Activated CD8-positive, alpha-beta memory T cell treated with anti-CD3 and anti-CD28 coated beads for 24 hours (primary cell): ENCODE measurements at regions not wholly inside any gene's neighbourhood (a gene's known extent, or its start where the extent isn't known, plus 50 kb on each side); places are given as distances from the start of the nearest gene placed in this dataset.
"Not testable (repeated sequence)": the region's sequence is repeated elsewhere in the genome, so short reads cannot be mapped to it uniquely, and the experiment has no call there.

Experiments
- DNase-seq: peaks from one replicate; pipeline ENCODE4 v3.0.0-alpha.2; 2020

GRCh38 chr2:47728551-47728950, 54.4 kb upstream of the MSH6 start:
- no peak for DNase-seq

GRCh38 chr2:47727956-47728355, 55.0 kb upstream of the MSH6 start:
- no peak for DNase-seq

GRCh38 chr2:47726978-47727377, 56.0 kb upstream of the MSH6 start:
- not testable (repeated sequence) for DNase-seq

GRCh38 chr2:47725808-47726207, 57.1 kb upstream of the MSH6 start:
- no peak for DNase-seq

- no peak for DNase-seq
These were observed 58.5 kb upstream of the MSH6 start for GRCh38 chr2:47724221-47724981.

GRCh38 chr2:47721296-47721695, 61.6 kb upstream of the MSH6 start:
- no peak for DNase-seq

GRCh38 chr2:47720559-47720958, 62.4 kb upstream of the MSH6 start:
- DNase-seq, result no peak

GRCh38 chr2:47720036-47720435, 62.9 kb upstream of the MSH6 start:
- DNase-seq, result no peak

GRCh38 chr2:47719099-47719498, 63.8 kb upstream of the MSH6 start:
- DNase-seq, result no peak

- not testable (repeated sequence) for DNase-seq
These were observed 66.6 kb upstream of the MSH6 start for GRCh38 chr2:47716307-47716706.

GRCh38 chr2:47715552-47715951, 67.4 kb upstream of the MSH6 start:
- no peak for DNase-seq

- no peak for DNase-seq
These were observed 74.0 kb upstream of the MSH6 start for GRCh38 chr2:47708801-47709499.

GRCh38 chr2:47704287-47704686, 78.7 kb upstream of the MSH6 start:
- DNase-seq, result no peak

- DNase-seq, result no peak
These were observed 83.3 kb upstream of the MSH6 start for GRCh38 chr2:47699533-47700215.

GRCh38 chr2:47698436-47698972, 84.4 kb upstream of the MSH6 start:
- not testable (repeated sequence) for DNase-seq

- DNase-seq, result not testable (repeated sequence)
These were observed 85.1 kb upstream of the MSH6 start for GRCh38 chr2:47697681-47698435.

- DNase-seq, result no peak
These were observed 85.8 kb upstream of the MSH6 start for GRCh38 chr2:47697000-47697601.

- no peak for DNase-seq
These were observed 86.5 kb upstream of the MSH6 start for GRCh38 chr2:47696478-47696831.

- no peak for DNase-seq
These were observed 87.0 kb upstream of the MSH6 start for GRCh38 chr2:47695800-47696477.

GRCh38 chr2:47694451-47694850, 88.5 kb upstream of the MSH6 start:
- not testable (repeated sequence) for DNase-seq

- DNase-seq, result not testable (repeated sequence)
These were observed 92.1 kb upstream of the MSH6 start for GRCh38 chr2:47690706-47691325.
